Right hindlimb (tissue), 1 donor: ENCODE measurements at regions not wholly inside any gene's neighbourhood (a gene's known extent, or its start where the extent isn't known, plus 50 kb on each side); places are given as distances from the start of the nearest gene placed in this dataset.
"Not testable (repeated sequence)": the region's sequence is repeated elsewhere in the genome, so short reads cannot be mapped to it uniquely, and the experiment has no call there.

Source experiments
- DNase-seq: peaks from one replicate; pipeline ENCODE4 v3.0.0-alpha.2; 2018

DNA sequence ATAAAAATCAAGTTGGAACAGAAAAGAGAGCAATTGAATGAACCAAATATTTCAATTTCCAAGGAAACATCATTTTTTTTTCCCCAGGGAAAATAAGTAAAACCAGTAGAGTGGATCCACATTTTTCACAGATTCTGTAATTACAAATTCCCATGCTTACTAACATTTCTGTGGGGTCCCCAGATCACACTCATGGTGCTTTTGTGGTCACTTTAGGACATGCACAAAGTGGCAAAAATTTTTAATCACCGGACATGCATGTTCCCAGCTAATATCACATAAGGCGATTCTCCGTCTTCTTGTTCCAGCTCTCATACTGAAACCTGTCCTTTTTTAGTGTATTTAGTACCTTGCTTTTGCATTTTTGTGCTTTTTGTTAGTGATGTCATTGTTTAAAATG, 748.2 kb upstream of the SLITRK1 start:
- no peak for DNase-seq

- DNase-seq, result no peak
Observed at GRCh38 chr13:84616864-84617263, 734.6 kb upstream of the SLITRK1 start.

- DNase-seq, result no peak
Observed at GRCh38 chr13:84609716-84610115, 727.4 kb upstream of the SLITRK1 start.

- DNase-seq, result peak; percentile 48
Observed at GRCh38 chr13:84607261-84608013, 725.2 kb upstream of the SLITRK1 start.

DNA sequence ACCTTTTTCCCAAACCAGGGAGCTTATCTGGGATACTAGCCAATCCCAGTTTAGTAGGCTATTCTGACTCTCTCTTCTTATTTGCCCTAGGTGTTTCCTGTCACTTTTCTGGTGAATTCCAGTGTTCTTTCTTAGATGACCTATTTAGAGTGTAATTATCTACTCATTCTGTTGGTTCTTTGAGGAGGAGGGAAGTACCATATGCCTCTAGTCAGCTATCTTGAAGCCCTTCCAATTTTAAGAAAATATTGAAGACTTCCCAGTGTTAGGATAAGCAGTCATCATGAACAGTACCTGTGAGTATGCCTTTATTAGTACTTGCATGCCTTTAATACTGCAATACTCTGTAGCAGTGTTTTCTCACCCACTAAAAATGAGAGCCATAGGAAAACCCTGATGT, 724.3 kb upstream of the SLITRK1 start:
- DNase-seq, result no peak

- no peak for DNase-seq
Observed at GRCh38 chr13:84605927-84606326, 723.7 kb upstream of the SLITRK1 start.

- no peak for DNase-seq
Observed at GRCh38 chr13:84591444-84591843, 709.2 kb upstream of the SLITRK1 start.

- no peak for DNase-seq
Observed at GRCh38 chr13:84590663-84591062, 708.4 kb upstream of the SLITRK1 start.

DNA sequence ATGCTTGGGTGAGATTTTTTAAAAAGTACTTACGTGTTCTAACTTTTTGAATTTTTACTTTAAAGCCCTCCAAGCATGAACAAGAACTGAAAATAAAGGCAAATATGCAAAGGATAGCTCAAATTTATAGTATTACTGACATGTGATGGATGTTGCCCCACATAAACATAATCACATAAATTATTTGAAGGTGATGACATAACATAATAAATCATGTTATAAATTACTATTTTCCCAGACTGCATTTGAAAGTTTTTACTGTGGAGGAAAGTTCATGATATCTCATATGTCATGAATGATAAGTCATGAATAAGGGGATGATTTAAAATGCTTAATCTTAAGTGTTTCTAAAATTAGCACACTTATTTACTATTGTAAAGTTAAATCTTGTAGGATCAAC, 705.7 kb upstream of the SLITRK1 start:
- no peak for DNase-seq

DNA sequence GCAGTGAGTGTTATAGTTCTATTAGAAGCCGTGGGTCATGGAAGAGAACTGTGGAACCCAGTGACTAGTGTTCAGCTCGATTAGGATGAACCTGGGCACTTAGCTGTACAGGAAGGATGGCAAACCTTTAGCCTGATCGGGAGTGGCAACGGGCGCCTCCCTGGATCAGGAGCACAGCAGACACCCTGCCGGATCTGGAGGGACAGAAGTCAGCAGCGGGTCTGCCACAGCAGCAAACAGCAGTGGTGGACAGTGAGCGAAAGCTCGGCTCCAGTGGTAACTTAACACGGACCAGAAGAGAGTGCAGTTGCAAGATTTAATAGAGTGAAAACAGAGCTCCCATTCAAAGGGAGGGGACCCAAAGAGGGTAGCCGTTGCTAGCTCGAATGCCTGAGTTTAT, 697.6 kb upstream of the SLITRK1 start:
- not testable (repeated sequence) for DNase-seq

DNA sequence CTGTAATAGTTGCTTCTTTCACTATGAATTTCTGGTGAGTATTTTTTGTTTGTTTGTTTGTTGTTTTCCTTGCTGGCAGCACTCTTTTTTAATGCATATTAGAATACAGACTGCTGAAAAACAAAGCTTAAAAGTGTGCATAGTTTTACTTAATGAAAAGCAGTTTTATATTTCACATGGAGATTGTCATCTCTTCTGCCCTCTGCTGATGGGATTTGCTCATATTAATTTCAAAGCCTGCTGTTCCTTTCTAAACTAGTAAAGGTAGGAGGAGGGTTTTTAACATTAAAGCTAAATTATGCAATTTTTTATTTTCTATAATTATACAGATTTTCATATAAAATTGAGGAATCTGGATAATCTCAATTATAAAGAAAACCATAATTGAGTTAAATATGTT, 692.6 kb upstream of the SLITRK1 start:
- DNase-seq, result no peak

GRCh38 chr13:84571264-84571663, 689.0 kb upstream of the SLITRK1 start:
- DNase-seq, result no peak

- no peak for DNase-seq
Observed at GRCh38 chr13:84570831-84571230, 688.6 kb upstream of the SLITRK1 start.

DNA sequence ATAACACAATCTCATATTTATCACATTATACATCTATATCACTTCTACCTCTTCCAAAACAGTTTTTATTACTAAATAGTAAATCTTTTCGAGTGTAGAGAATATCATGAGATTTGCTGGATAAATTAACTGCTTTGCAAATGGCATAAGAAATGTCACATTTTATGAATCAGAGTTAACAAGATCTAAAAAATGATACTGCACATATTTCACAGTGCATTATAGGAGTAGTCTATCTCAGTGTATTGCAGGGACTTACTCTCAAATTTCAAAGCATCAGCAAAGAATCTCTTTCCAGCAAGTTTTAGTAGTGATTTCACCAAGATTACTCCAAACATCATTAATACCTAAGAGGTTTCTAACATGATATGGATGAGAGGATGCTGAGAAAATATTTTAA, 687.1 kb upstream of the SLITRK1 start:
- DNase-seq, result no peak

- no peak for DNase-seq
Observed at GRCh38 chr13:84567848-84568247, 685.6 kb upstream of the SLITRK1 start.

GRCh38 chr13:84566780-84567179, 684.5 kb upstream of the SLITRK1 start:
- DNase-seq, result no peak

- no peak for DNase-seq
Observed at GRCh38 chr13:84563611-84564010, 681.3 kb upstream of the SLITRK1 start.

GRCh38 chr13:84553227-84553626, 671.0 kb upstream of the SLITRK1 start:
- DNase-seq, result no peak

- no peak for DNase-seq
Observed at GRCh38 chr13:84543962-84544361, 661.7 kb upstream of the SLITRK1 start.

DNA sequence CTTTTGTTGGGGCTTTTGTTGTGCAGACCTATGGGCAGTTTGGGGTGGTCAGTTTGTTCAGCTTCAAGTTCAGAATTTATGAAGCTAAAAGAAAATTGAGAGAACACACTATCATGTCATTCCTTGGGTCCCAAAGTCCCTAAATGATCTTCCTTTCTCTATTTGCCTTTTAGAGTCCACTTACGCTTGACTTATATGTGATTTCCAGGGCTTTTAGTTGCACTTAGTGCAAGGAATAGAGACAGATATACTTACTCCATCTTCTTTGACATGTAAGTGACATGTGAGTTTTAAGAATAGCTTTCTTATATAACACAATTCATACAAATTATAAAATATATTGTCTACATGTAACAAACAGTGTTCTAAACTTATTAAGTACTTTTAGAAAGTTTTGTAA, 660.1 kb upstream of the SLITRK1 start:
- DNase-seq, result no peak

GRCh38 chr13:84536906-84537305, 654.6 kb upstream of the SLITRK1 start:
- DNase-seq, result no peak

GRCh38 chr13:84528408-84529070, 646.3 kb upstream of the SLITRK1 start:
- no peak for DNase-seq

DNA sequence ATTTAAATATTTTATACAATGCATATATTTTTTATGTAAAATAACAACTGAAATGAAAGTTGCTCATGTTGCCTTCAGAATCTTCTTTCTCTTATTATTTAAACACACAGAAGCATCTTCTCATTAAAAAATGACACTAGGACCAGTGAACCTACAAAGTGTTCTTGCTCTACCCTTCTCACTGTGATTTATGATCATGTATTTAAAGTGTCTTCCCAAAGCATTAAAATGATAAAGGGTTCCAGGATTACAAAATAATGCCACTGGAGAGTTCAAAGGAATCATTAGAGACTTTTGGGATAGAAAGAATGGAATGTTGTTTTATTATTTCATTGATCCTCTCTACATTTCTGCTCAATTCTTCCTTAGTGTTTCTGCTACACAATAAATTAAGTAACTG, 643.6 kb upstream of the SLITRK1 start:
- no peak for DNase-seq

- no peak for DNase-seq
Observed at GRCh38 chr13:84524586-84524985, 642.3 kb upstream of the SLITRK1 start.

GRCh38 chr13:84500016-84500415, 617.7 kb upstream of the SLITRK1 start:
- no peak for DNase-seq
